Naive B cell (primary cell): ENCODE measurements at regions not wholly inside any gene's neighbourhood (a gene's known extent, or its start where the extent isn't known, plus 50 kb on each side); places are given as distances from the start of the nearest gene placed in this dataset.

Experiments
- ATAC-seq, 2 donors: fragments of 150-1000 bp; cut with Tn5 transposase; 2 replicates each; pipeline ENCODE4 v1.10.0; 2021; ENCODE audit warnings: low read depth in 2 of 2, mild to moderate bottlenecking in 2 of 2, moderate library complexity in 2 of 2
- DNase-seq: peaks from one replicate; pipeline ENCODE4 v3.0.0; 2022
- H3K27ac Mint-ChIP-seq, 6 donors: one replicate each; pipeline ENCODE4 v1.8.0; 2020 to 2022; ENCODE audit warnings: mild to moderate bottlenecking in 6 of 6, mixed read lengths in 6 of 6, moderate library complexity in 5 of 6, inconsistent platforms in 2 of 6
- H3K27me3 Mint-ChIP-seq, 3 donors: one replicate each; pipeline ENCODE4 v1.8.0; 2021 to 2022; ENCODE audit warnings: mixed read lengths in 3 of 3, mild to moderate bottlenecking in 1 of 3
- H3K36me3 Mint-ChIP-seq, 2 donors: one replicate each; pipeline ENCODE4 v1.8.0; 2020 to 2022; ENCODE audit warnings: mixed read lengths in 2 of 2, inconsistent platforms in 1 of 2, mild to moderate bottlenecking in 1 of 2
- H3K4me1 Mint-ChIP-seq, 3 donors: one replicate each; pipeline ENCODE4 v1.8.0; 2020 to 2022; ENCODE audit warnings: mixed read lengths in 3 of 3, inconsistent platforms in 1 of 3, mild to moderate bottlenecking in 1 of 3, moderate library complexity in 1 of 3
- H3K4me3 Mint-ChIP-seq, 8 donors: one replicate each; pipeline ENCODE4 v1.8.0; 2020 to 2022; ENCODE audit warnings: mild to moderate bottlenecking in 8 of 8, mixed read lengths in 8 of 8, moderate library complexity in 8 of 8, inconsistent platforms in 2 of 8
- H3K9me3 Mint-ChIP-seq, 7 donors: one replicate each; pipeline ENCODE4 v1.8.0; 2020 to 2022; ENCODE audit warnings: mixed read lengths in 7 of 7, mild to moderate bottlenecking in 5 of 7, inconsistent platforms in 2 of 7, moderate library complexity in 1 of 7

DNA sequence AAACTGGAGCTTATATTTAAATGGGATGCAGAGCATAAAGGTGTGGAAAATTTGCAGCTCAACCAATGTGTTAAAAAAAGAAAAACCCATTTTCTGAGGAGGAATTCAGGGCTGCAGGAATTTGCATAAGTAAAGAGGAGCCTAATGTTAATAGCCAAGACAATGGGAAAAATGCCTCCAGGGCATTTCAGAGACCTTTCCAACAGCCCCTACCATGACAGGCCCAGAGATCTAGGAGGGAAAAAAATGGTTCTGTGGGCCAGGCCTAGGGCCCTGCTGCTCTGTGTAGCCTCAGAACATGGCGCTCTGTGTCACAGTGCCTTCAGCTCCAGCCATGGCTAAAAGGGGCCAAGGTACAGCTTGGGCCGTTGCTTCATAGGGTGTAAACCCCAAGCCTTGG is 719.7 kb upstream of the ACVR2A start:
- no peak for DNase-seq
- no peaks in the 10 kb centered on the region for H3K4me1 Mint-ChIP-seq
- H3K36me3 Mint-ChIP-seq: no peaks in the 10 kb centered on the region
- H3K9me3 Mint-ChIP-seq: peaks cover 3 to 14% (median 10%) of the 10 kb centered on the region in 7 donors
- H3K4me3 Mint-ChIP-seq: no peak overlapping the region
- H3K27ac Mint-ChIP-seq: no peak overlapping the region
- ATAC-seq: no peak
- no peaks in the 10 kb centered on the region for H3K27me3 Mint-ChIP-seq

DNA sequence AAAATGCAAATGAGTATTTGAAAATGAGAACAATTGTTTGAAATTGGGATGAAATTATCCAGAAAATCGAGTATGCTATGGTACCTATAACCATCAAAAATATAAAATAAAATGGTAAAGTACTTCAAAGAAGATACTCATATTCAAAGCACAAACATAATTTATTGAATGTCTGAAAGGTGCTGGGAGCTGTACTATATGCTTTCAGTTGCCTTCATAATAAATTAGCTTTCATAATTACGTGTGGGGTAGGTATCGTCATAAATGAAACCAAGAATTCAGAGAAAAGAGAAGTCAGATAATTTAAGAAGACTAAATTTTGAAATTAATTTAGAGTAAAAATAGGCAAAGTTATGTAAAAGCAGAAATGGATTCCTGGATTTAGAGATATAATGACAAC is 721.9 kb upstream of the ACVR2A start:
- Mint-ChIP-seq H3K9me3 (peaks cover 4 to 18% (median 12%) of the 10 kb centered on the region in 7 donors), H3K27ac (no peak overlapping the region), H3K4me3 (no peak overlapping the region), H3K36me3 (no peaks in the 10 kb centered on the region), H3K27me3 (no peaks in the 10 kb centered on the region), H3K4me1 (no peaks in the 10 kb centered on the region)
- no peak for ATAC-seq
- no peak for DNase-seq

DNA sequence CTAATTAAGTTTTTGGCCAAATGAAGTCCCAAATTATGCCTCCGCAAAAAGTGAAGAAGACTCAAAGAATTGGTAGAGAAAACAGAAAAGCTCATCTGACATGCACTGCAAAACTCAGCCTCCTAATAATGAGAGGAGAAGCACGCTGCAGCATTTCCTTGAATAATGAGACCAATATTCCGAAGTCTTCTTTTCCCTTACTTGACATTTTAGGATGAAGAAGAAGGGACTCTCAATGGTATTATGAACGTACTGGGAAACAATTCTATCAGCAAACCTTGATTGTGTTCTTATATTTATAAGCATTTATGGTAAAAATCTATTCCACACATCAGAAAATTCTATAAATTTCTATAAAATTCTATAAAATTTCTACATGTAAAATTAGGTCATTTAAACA is 733.9 kb upstream of the ACVR2A start:
- H3K9me3 Mint-ChIP-seq: peaks cover 2 to 9% (median 4%) of the 10 kb centered on the region in 7 donors
- H3K4me3 Mint-ChIP-seq: no peak overlapping the region
- DNase-seq (no peak), ATAC-seq (no peak)
- H3K4me1 Mint-ChIP-seq: no peaks in the 10 kb centered on the region
- H3K36me3 Mint-ChIP-seq: no peaks in the 10 kb centered on the region
- no peaks in the 10 kb centered on the region for H3K27me3 Mint-ChIP-seq
- no peak overlapping the region for H3K27ac Mint-ChIP-seq

DNA sequence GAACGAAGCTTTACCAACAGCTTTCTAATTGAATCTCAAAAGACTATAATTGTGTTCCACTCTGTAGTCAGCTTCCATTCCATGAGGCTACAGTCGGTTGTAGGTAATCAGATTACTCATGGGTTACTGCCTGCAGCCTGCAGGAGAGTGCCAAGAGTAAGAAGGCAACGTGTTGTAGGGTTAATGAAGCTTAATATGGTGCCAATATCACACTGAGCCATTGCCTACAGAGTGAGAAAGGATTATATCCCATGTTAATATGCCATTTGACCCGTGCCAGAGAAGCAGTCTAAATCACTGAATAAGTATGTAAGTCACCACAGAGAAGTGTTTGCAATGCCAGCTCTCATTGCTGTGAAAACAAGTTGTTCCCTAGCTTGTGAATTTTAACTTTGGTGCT is 734.5 kb upstream of the ACVR2A start:
- Mint-ChIP-seq H3K36me3 (no peaks in the 10 kb centered on the region), H3K27me3 (no peaks in the 10 kb centered on the region), H3K27ac (no peak overlapping the region), H3K4me3 (no peak overlapping the region), H3K9me3 (peaks cover 2 to 10% (median 4%) of the 10 kb centered on the region in 7 donors), H3K4me1 (no peaks in the 10 kb centered on the region)
- ATAC-seq (no peak), DNase-seq (no peak)

DNA sequence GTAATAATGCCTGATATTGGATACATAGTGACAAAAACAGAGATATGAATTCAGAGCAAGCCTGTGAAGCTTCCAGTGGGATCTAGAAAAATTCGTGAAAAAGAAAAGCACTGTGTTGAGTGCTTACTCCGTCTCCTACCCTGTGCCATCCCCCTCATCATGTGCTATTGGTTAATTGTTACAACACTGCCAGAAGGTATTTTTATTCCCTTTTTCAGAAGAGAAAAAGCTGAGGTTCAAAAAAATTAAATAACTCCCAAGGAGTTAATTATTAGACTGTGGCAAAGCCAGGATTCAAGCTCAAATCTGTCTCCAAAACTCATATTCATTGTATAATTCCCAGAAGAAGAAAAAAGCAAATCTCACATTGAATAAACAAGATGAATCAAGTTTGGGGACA is 735.5 kb upstream of the ACVR2A start:
- H3K9me3 Mint-ChIP-seq: peaks cover 2 to 15% (median 4%) of the 10 kb centered on the region in 7 donors
- H3K4me1 Mint-ChIP-seq: no peaks in the 10 kb centered on the region
- DNase-seq (no peak), ATAC-seq (no peak)
- H3K4me3 Mint-ChIP-seq: no peak overlapping the region
- no peaks in the 10 kb centered on the region for H3K27me3 Mint-ChIP-seq
- H3K36me3 Mint-ChIP-seq: no peaks in the 10 kb centered on the region
- no peak overlapping the region for H3K27ac Mint-ChIP-seq

- no peaks in the 10 kb centered on the region for H3K36me3 Mint-ChIP-seq
- DNase-seq: no peak
- H3K27me3 Mint-ChIP-seq: no peaks in the 10 kb centered on the region
- no peak overlapping the region for H3K4me3 Mint-ChIP-seq
- no peak for ATAC-seq
- no peaks in the 10 kb centered on the region for H3K4me1 Mint-ChIP-seq
- peaks cover 2 to 17% (median 4%) of the 10 kb centered on the region in 7 donors for H3K9me3 Mint-ChIP-seq
- H3K27ac Mint-ChIP-seq: no peak overlapping the region
Measured at GRCh38 chr2:147108548-147108947, 736.3 kb upstream of the ACVR2A start.

- Mint-ChIP-seq H3K27me3 (peaks cover 0 to 6% (median 0%) of the 10 kb centered on the region in 3 donors), H3K36me3 (no peaks in the 10 kb centered on the region), H3K27ac (no peak overlapping the region), H3K9me3 (peaks cover 0 to 8% (median 2%) of the 10 kb centered on the region in 7 donors), H3K4me1 (no peaks in the 10 kb centered on the region), H3K4me3 (no peak overlapping the region)
- DNase-seq: no peak
- ATAC-seq: no peak
Measured at GRCh38 chr2:147101941-147102790, 742.7 kb upstream of the ACVR2A start.

DNA sequence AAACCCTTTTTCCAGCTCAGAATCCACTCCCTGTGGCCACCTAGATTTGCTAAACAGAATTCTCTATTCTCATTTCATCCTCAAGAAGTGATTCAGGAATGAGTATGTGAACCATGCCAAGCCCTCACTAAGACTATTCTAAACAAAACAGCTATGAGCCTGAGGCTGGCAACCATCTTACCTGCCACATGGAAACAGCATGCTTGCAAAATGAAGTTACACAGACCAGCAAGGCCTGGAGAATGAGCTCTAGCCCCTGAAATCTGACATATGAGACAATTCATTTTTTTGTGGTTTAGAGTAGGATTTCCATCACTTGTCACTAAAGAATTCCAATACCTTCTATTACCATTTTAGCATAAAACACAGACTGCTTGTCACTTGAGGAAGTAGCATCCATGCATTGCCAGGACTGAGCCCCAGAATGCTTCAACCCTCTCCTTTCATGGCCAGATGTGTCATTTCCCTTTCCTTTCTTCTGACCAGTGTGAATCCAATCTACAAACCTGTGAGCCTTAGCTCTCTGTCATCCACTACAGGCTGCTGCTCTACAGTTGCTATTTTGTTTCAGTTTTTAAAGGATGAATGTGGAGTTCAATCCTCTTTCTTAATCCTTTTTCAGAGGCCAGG is 744.3 kb upstream of the ACVR2A start:
- peaks cover 0 to 8% (median 2%) of the 10 kb centered on the region in 7 donors for H3K9me3 Mint-ChIP-seq
- no peak for DNase-seq
- no peak for ATAC-seq
- H3K27ac Mint-ChIP-seq: no peak overlapping the region
- H3K4me3 Mint-ChIP-seq: no peak overlapping the region
- no peaks in the 10 kb centered on the region for H3K36me3 Mint-ChIP-seq
- peaks cover 0 to 6% (median 0%) of the 10 kb centered on the region in 3 donors for H3K27me3 Mint-ChIP-seq
- H3K4me1 Mint-ChIP-seq: no peaks in the 10 kb centered on the region

DNA sequence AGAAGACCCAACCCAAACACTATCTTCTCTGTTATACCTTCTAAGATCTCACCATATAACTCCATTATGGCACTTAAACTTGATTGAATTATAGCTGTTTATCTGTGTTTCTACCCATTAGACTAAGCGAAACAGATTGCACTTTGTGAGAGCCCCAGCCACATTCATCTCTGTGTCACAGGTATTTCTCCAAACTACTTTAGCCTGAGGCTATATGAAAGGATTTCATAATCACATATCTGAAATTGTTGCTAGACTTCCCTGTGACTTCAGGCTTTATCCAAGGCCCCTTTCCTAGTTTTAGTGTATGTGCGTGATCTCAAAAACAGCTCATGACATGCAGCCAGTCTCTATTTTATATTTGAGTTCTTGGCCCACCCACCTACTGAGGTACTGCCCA is 745.0 kb upstream of the ACVR2A start:
- H3K9me3 Mint-ChIP-seq: peaks cover 0 to 5% (median 2%) of the 10 kb centered on the region in 7 donors
- ATAC-seq (no peak), DNase-seq (no peak)
- H3K36me3 Mint-ChIP-seq: no peaks in the 10 kb centered on the region
- H3K27me3 Mint-ChIP-seq: peaks cover 0 to 6% (median 0%) of the 10 kb centered on the region in 3 donors
- H3K4me3 Mint-ChIP-seq: no peak overlapping the region
- no peak overlapping the region for H3K27ac Mint-ChIP-seq
- H3K4me1 Mint-ChIP-seq: no peaks in the 10 kb centered on the region

- no peaks in the 10 kb centered on the region for H3K4me1 Mint-ChIP-seq
- H3K36me3 Mint-ChIP-seq: no peaks in the 10 kb centered on the region
- peaks cover 0 to 6% (median 0%) of the 10 kb centered on the region in 7 donors for H3K9me3 Mint-ChIP-seq
- no peak overlapping the region for H3K27ac Mint-ChIP-seq
- no peak overlapping the region for H3K4me3 Mint-ChIP-seq
- H3K27me3 Mint-ChIP-seq: peaks cover 0 to 6% (median 0%) of the 10 kb centered on the region in 3 donors
- ATAC-seq (no peak), DNase-seq (no peak)
Measured at GRCh38 chr2:147098940-147099339, 745.9 kb upstream of the ACVR2A start.

DNA sequence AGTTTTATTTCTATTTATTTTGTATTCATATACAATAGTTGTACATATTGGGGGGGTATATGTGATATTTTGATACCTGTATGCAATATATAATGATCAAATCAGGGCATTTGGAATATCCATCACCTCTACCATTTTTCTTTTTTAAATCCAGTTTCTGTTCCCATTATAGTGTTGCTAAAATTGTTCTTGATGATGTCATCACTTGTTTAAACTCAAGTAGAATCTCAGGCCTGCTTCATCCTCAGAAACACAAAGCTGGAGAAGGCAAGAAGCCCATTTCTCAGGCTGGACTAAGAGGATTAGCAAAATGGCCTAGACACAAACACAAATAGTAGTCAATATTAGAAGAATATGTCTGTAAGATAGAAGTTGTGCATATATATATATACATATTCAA is 747.1 kb upstream of the ACVR2A start:
- no peak for DNase-seq
- H3K4me1 Mint-ChIP-seq: no peaks in the 10 kb centered on the region
- H3K36me3 Mint-ChIP-seq: no peaks in the 10 kb centered on the region
- H3K27ac Mint-ChIP-seq: no peak overlapping the region
- peaks cover 0 to 6% (median 0%) of the 10 kb centered on the region in 3 donors for H3K27me3 Mint-ChIP-seq
- H3K4me3 Mint-ChIP-seq: no peak overlapping the region
- peaks cover 0 to 4% (median 0%) of the 10 kb centered on the region in 7 donors for H3K9me3 Mint-ChIP-seq
- no peak for ATAC-seq

GRCh38 chr2:147096671-147097070 is 748.2 kb upstream of the ACVR2A start:
- Mint-ChIP-seq H3K36me3 (no peaks in the 10 kb centered on the region), H3K27ac (no peak overlapping the region), H3K4me1 (no peaks in the 10 kb centered on the region), H3K4me3 (no peak overlapping the region), H3K9me3 (peaks cover 0 to 4% (median 0%) of the 10 kb centered on the region in 7 donors), H3K27me3 (peaks cover 0 to 6% (median 0%) of the 10 kb centered on the region in 3 donors)
- DNase-seq (no peak), ATAC-seq (no peak)

DNA sequence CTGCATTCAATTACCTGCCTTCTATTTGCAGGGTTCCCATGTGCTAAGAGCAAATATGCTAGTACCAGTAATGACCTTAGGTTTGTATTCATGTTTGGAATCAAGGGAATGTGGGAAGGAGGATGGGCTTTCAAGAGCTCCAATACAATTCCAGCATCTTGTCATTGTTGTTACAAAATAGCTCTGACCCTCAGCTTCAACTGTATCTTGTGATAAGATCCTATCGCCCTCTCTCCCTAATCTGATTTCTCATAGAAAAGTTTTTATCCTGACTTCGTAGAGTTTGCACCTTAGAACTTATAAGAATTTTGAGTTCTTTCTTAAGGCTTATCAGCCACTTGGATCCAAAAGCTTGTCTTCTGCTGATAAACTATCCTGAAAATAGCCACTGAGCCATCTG is 749.5 kb upstream of the ACVR2A start:
- ATAC-seq (no peak), DNase-seq (no peak)
- Mint-ChIP-seq H3K4me3 (no peak overlapping the region), H3K4me1 (no peaks in the 10 kb centered on the region), H3K27me3 (peaks cover 0 to 6% (median 0%) of the 10 kb centered on the region in 3 donors), H3K9me3 (peaks cover 0 to 4% (median 0%) of the 10 kb centered on the region in 7 donors), H3K36me3 (no peaks in the 10 kb centered on the region), H3K27ac (no peak overlapping the region)

- Mint-ChIP-seq H3K36me3 (no peaks in the 10 kb centered on the region), H3K4me3 (no peak overlapping the region), H3K27ac (no peak overlapping the region), H3K9me3 (peaks cover 0 to 4% (median 0%) of the 10 kb centered on the region in 7 donors), H3K4me1 (no peaks in the 10 kb centered on the region), H3K27me3 (no peaks in the 10 kb centered on the region)
- no peak for ATAC-seq
- no peak for DNase-seq
Measured at GRCh38 chr2:147094077-147094476, 750.8 kb upstream of the ACVR2A start.
